ENCODE measurements at regions not wholly inside any gene's neighbourhood (a gene's known extent, or its start where the extent isn't known, plus 50 kb on each side); places are given as distances from the start of the nearest gene placed in this dataset.

DNA sequence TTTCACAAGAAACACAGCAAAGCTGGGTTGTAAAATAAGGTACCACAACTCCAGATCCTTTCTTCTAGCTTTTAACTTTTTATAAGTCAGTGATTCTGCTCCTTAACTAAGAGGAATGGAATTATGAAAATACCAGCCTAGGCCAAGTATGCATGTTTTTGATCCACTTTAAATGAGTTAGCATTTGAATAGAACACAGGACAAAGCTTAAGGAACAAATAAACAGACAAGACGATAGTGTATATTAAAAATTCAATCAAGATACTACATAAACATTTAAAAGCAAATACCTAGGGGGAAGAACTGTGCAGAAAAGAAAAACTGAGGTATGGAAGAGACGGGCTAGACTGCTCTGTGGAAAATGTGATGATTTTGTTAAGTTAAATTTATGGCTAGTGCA, 200.7 kb downstream of the LURAP1L start:
- H3K79me2 ChIP-seq (ENCODE audit: control insufficient read depth, insufficient read depth, low read length) = no peaks in the 10 kb centered on the region
- ATAC-seq (ENCODE audit: low read depth) = no peak
- no peak overlapping the region for H3K9ac ChIP-seq (ENCODE audit: low read length)
- Mint-ChIP-seq H3K27ac (no peak overlapping the region), H3K9me3 (ENCODE audit: insufficient read depth) (no peaks in the 10 kb centered on the region), H3K4me3 (no peak overlapping the region), H3K27me3 (no peaks in the 10 kb centered on the region), H3K4me1 (no peaks in the 10 kb centered on the region)
- H4K20me1 ChIP-seq (ENCODE audit: control insufficient read depth, insufficient read depth, low read length, poor library complexity, severe bottlenecking) = no peaks in the 10 kb centered on the region
- TF ChIP-seq EZH2 (IDR thresholded peaks at IDR 0.05; ENCODE audit: borderline replicate concordance, insufficient read depth, low read depth, low read length, poor library complexity, severe bottlenecking) = no peak
- no peak for TF ChIP-seq CTCF (IDR thresholded peaks at IDR 0.05)
- H3K4me3 ChIP-seq (ENCODE audit: control extremely low read depth in 1 of 5, extremely low read depth in 1 of 5, insufficient read depth in 1 of 5, low read depth in 2 of 5, low read length in 4 of 5) = no peak overlapping the region
- POLR2A ChIA-PET = no interaction called here
- H2AFZ ChIP-seq (ENCODE audit: insufficient read depth, low read depth, low read length, poor library complexity, severe bottlenecking) = no peak overlapping the region
- H3K4me2 ChIP-seq (replicated peaks; ENCODE audit: low read depth, low read length, poor library complexity, severe bottlenecking) = no peak overlapping the region
- H3K27ac ChIP-seq (ENCODE audit: low read length in 2 of 2) = no peak overlapping the region
- intact Hi-C loops (cut with micrococcal nuclease) = no loop called here
- H3K4me1 ChIP-seq (ENCODE audit: control insufficient read depth in 2 of 2, insufficient read depth in 2 of 2, low read length in 2 of 2) = no peaks in the 10 kb centered on the region
- WGBS (ENCODE audit: insufficient coverage) = no CpG with 5 or more reads among the region's 2 CpGs
- DNase-seq = no peak
- no peaks in the 10 kb centered on the region for H3K36me3 ChIP-seq (replicated peaks in 1 of 2; ENCODE audit: control extremely low read depth in 1 of 2, control insufficient read depth in 1 of 2, extremely low read depth in 1 of 2, insufficient read depth in 2 of 2, low read length in 1 of 2)
- no peaks in the 10 kb centered on the region for H3K9me3 ChIP-seq (ENCODE audit: control extremely low read depth in 1 of 3, control insufficient read depth in 2 of 3, insufficient read depth in 1 of 3, low read length in 2 of 3)
- no peaks in the 10 kb centered on the region for H3K27me3 ChIP-seq (replicated peaks in 1 of 4; ENCODE audit: control extremely low read depth in 1 of 4, control insufficient read depth in 3 of 4, insufficient read depth in 4 of 4, low read length in 3 of 4)
- CTCF ChIA-PET = no interaction called here

GRCh38 chr9:12980085-12980851, 205.4 kb downstream of the LURAP1L start:
- no peaks in the 10 kb centered on the region for H3K36me3 ChIP-seq (replicated peaks in 1 of 2; ENCODE audit: control extremely low read depth in 1 of 2, control insufficient read depth in 1 of 2, extremely low read depth in 1 of 2, insufficient read depth in 2 of 2, low read length in 1 of 2)
- no peak overlapping the region for H3K4me2 ChIP-seq (replicated peaks; ENCODE audit: low read depth, low read length, poor library complexity, severe bottlenecking)
- no peak overlapping the region for H3K4me3 Mint-ChIP-seq
- ChIA-PET POLR2A (no interaction called here), CTCF (no interaction called here)
- WGBS (ENCODE audit: insufficient coverage) = 70% methylated on average over 1 of the region's 3 CpGs
- H3K27me3 ChIP-seq (replicated peaks in 1 of 4; ENCODE audit: control extremely low read depth in 1 of 4, control insufficient read depth in 3 of 4, insufficient read depth in 4 of 4, low read length in 3 of 4) = no peaks in the 10 kb centered on the region
- no peak overlapping the region for H3K27ac ChIP-seq (ENCODE audit: low read length in 2 of 2)
- no peak overlapping the region for H2AFZ ChIP-seq (ENCODE audit: insufficient read depth, low read depth, low read length, poor library complexity, severe bottlenecking)
- intact Hi-C loops (cut with micrococcal nuclease) = no loop called here
- no peak overlapping the region for H3K27ac Mint-ChIP-seq
- no peak overlapping the region for H3K4me3 ChIP-seq (ENCODE audit: control extremely low read depth in 1 of 5, extremely low read depth in 1 of 5, insufficient read depth in 1 of 5, low read depth in 2 of 5, low read length in 4 of 5)
- ATAC-seq (ENCODE audit: low read depth) (no peak), DNase-seq (no peak)
- H4K20me1 ChIP-seq (ENCODE audit: control insufficient read depth, insufficient read depth, low read length, poor library complexity, severe bottlenecking) = no peaks in the 10 kb centered on the region
- H3K9me3 Mint-ChIP-seq (ENCODE audit: insufficient read depth) = peaks cover 2% of the 10 kb centered on the region
- TF ChIP-seq EZH2 (IDR thresholded peaks at IDR 0.05; ENCODE audit: borderline replicate concordance, insufficient read depth, low read depth, low read length, poor library complexity, severe bottlenecking) = no peak
- no peak for TF ChIP-seq CTCF (IDR thresholded peaks at IDR 0.05)
- peaks cover 0 to 1% (median 0%) of the 10 kb centered on the region in 3 donors for H3K9me3 ChIP-seq (ENCODE audit: control extremely low read depth in 1 of 3, control insufficient read depth in 2 of 3, insufficient read depth in 1 of 3, low read length in 2 of 3)
- H3K9ac ChIP-seq (ENCODE audit: low read length) = no peak overlapping the region
- H3K79me2 ChIP-seq (ENCODE audit: control insufficient read depth, insufficient read depth, low read length) = no peaks in the 10 kb centered on the region
- no peaks in the 10 kb centered on the region for H3K4me1 ChIP-seq (ENCODE audit: control insufficient read depth in 2 of 2, insufficient read depth in 2 of 2, low read length in 2 of 2)
- no peaks in the 10 kb centered on the region for H3K27me3 Mint-ChIP-seq
- H3K4me1 Mint-ChIP-seq = no peaks in the 10 kb centered on the region

All from B cell (primary cell).